GM20000 (cell line): ENCODE measurements at regions not wholly inside any gene's neighbourhood (a gene's known extent, or its start where the extent isn't known, plus 50 kb on each side); places are given as distances from the start of the nearest gene placed in this dataset.

ENCODE experiments used
- DNase-seq: peaks from one replicate; pipeline ENCODE4 v3.0.0; 2012; ENCODE audit warnings: low spot score
- CTCF ChIP-seq: IDR thresholded peaks from 2 replicates; pipeline ENCODE4 v1.5.1; 2012; ENCODE audit warnings: mild to moderate bottlenecking, control low read depth; ENCODE audit errors: extremely low read depth, missing control alignments

- no peak for DNase-seq
- TF ChIP-seq CTCF: no peak
Measured at GRCh38 chr4:107468812-107469211, 251.2 kb downstream of the PAPSS1 start.

- TF ChIP-seq CTCF: no peak
- DNase-seq: no peak
Measured at GRCh38 chr4:107468156-107468555, 251.9 kb downstream of the PAPSS1 start.

GRCh38 chr4:107467461-107467860, 252.6 kb downstream of the PAPSS1 start:
- DNase-seq: no peak
- TF ChIP-seq CTCF: no peak

- TF ChIP-seq CTCF: no peak
- DNase-seq: no peak
Measured at GRCh38 chr4:107458194-107458593, 261.8 kb downstream of the PAPSS1 start.

- no peak for TF ChIP-seq CTCF
- no peak for DNase-seq
Measured at GRCh38 chr4:107453987-107454386, 266.0 kb downstream of the PAPSS1 start.

- TF ChIP-seq CTCF: no peak
- DNase-seq: no peak
Measured at GRCh38 chr4:107452717-107453630, 267.1 kb downstream of the PAPSS1 start.

GRCh38 chr4:107449611-107450369, 270.2 kb downstream of the PAPSS1 start:
- DNase-seq: no peak
- TF ChIP-seq CTCF: no peak
